Natural killer cell (primary cell): ENCODE measurements at regions not wholly inside any gene's neighbourhood (a gene's known extent, or its start where the extent isn't known, plus 50 kb on each side); places are given as distances from the start of the nearest gene placed in this dataset.

Source experiments
- ATAC-seq, 3 donors: fragments of 150-1000 bp in 2 of 3; fragments of 200-7000 bp in 1 of 3; cut with Tn5 transposase; 1 replicate in 1 of 3; 2 replicates in 2 of 3; pipeline ENCODE4 v1.10.0; 2021; ENCODE audit warnings: mild to moderate bottlenecking in 2 of 3, moderate library complexity in 2 of 3
- DNase-seq, 2 donors: peaks; one replicate each; pipeline versions ENCODE4 v3.0.0 to v3.0.0-alpha.2; 2013 to 2021; ENCODE audit warnings: mixed read lengths in 1 of 2
- H3K27ac ChIP-seq: one replicate; pipeline ENCODE4 v1.5.1; 2013; ENCODE audit warnings: mild to moderate bottlenecking, low read length
- H3K27me3 ChIP-seq: one replicate; pipeline ENCODE4 v1.6.1; 2013; ENCODE audit warnings: low read length; ENCODE audit not compliant: control insufficient read depth, insufficient read depth
- H3K36me3 ChIP-seq: one replicate; pipeline ENCODE4 v1.6.1; 2013; ENCODE audit warnings: low read length; ENCODE audit not compliant: control insufficient read depth, insufficient read depth
- H3K4me1 ChIP-seq: one replicate; pipeline ENCODE4 v1.6.1; 2013; ENCODE audit warnings: low read length; ENCODE audit not compliant: control insufficient read depth, insufficient read depth
- H3K4me3 ChIP-seq: one replicate; pipeline ENCODE4 v1.5.1; 2013; ENCODE audit warnings: low read length
- H3K9me3 ChIP-seq: one replicate; pipeline ENCODE4 v1.6.1; 2013; ENCODE audit warnings: low read length; ENCODE audit not compliant: control insufficient read depth, insufficient read depth
- H3K27ac Mint-ChIP-seq, 2 donors: one replicate each; pipeline ENCODE4 v1.8.0; 2022; ENCODE audit warnings: mild to moderate bottlenecking in 2 of 2, mixed read lengths in 2 of 2, moderate library complexity in 1 of 2
- H3K27me3 Mint-ChIP-seq, 2 donors: one replicate each; pipeline ENCODE4 v1.8.0; 2022; ENCODE audit warnings: low read depth in 2 of 2, mixed read lengths in 2 of 2
- H3K36me3 Mint-ChIP-seq: one replicate; pipeline ENCODE4 v1.8.0; 2022; ENCODE audit warnings: mixed read lengths
- H3K4me1 Mint-ChIP-seq, 2 donors: one replicate each; pipeline ENCODE4 v1.8.0; 2022; ENCODE audit warnings: mixed read lengths in 2 of 2
- H3K4me3 Mint-ChIP-seq: one replicate; pipeline ENCODE4 v1.8.0; 2022; ENCODE audit warnings: mild to moderate bottlenecking, moderate library complexity, mixed read lengths
- H3K9me3 Mint-ChIP-seq, 2 donors: one replicate each; pipeline ENCODE4 v1.8.0; 2022; ENCODE audit warnings: mixed read lengths in 2 of 2
- WGBS: methylation state at CpG from one replicate; pipeline ENCODE4 v1.1.7; 2013; ENCODE audit warnings: missing lambda C conversion rate; ENCODE audit not compliant: insufficient coverage; 5-methylcytosine and 5-hydroxymethylcytosine counted together
- intact Hi-C: fragments of 100-400 bp; cut with micrococcal nuclease; formaldehyde crosslinking; loops from one replicate; pipeline ENCODE4 v1.14.2; 2022
- TF ChIP-seq, protein P1 (sequence below): fragments of 200-600 bp; IDR thresholded peaks from one replicate; pipeline ENCODE4 v1.8.0; 2022; ENCODE audit warnings: antibody characterized with exemption

DNA sequence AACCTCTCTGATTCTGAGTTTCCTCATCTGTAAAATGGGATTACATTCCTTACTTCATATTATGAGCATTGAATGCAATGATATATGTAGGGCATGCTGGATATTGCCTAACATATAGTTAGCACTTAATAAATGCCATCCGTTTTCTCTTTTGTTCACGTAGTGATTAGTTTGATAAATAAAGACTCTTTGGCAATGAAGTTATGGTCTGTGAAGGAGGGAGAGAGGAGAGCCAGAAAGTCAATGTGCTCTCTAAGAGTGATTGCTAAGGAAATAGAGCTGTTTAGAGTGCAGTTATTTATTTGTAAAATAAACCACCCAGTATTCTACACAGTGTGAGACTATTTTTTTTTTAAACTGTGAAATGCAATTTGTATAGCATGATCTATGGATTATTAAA is 207.9 kb upstream of the E2F8 start:
- H3K36me3 ChIP-seq, result no peaks in the 10 kb centered on the region
- Mint-ChIP-seq H3K4me3 (no peak overlapping the region), H3K27ac (no peak overlapping the region), H3K4me1 (no peaks in the 10 kb centered on the region), H3K9me3 (no peaks in the 10 kb centered on the region), H3K36me3 (no peaks in the 10 kb centered on the region), H3K27me3 (peaks cover 6 to 7% of the 10 kb centered on the region in 2 donors)
- H3K27me3 ChIP-seq, result no peaks in the 10 kb centered on the region
- no peak overlapping the region for H3K27ac ChIP-seq
- TF ChIP-seq, protein P1, sequence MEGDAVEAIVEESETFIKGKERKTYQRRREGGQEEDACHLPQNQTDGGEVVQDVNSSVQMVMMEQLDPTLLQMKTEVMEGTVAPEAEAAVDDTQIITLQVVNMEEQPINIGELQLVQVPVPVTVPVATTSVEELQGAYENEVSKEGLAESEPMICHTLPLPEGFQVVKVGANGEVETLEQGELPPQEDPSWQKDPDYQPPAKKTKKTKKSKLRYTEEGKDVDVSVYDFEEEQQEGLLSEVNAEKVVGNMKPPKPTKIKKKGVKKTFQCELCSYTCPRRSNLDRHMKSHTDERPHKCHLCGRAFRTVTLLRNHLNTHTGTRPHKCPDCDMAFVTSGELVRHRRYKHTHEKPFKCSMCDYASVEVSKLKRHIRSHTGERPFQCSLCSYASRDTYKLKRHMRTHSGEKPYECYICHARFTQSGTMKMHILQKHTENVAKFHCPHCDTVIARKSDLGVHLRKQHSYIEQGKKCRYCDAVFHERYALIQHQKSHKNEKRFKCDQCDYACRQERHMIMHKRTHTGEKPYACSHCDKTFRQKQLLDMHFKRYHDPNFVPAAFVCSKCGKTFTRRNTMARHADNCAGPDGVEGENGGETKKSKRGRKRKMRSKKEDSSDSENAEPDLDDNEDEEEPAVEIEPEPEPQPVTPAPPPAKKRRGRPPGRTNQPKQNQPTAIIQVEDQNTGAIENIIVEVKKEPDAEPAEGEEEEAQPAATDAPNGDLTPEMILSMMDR, result no peak
- DNase-seq, result no peak
- no peak overlapping the region for H3K4me3 ChIP-seq
- no peak for ATAC-seq
- WGBS, result 100% methylated on average over 2 of the region's 2 CpGs
- intact Hi-C loops, result no loop called here
- H3K4me1 ChIP-seq, result no peaks in the 10 kb centered on the region
- H3K9me3 ChIP-seq, result no peaks in the 10 kb centered on the region

DNA sequence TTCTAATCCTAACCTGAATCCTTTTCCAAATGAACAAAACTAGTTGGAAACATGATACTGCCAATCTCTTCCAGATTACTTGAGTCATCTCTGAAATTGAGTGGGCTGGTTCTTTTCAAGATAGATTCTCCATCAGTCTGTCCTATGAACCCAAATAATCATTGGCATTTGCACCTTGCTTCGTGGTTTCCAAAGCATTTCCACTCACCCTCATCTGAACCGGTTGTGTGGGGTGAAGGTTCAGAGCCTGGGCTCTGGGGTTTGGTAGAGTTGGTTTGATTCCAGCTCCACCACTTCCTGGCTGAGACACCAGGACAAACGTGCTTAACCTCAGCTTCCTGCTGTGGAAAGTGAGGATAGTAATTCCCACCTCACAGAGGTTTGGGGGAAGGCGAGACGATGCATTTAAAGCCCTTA is 206.4 kb upstream of the E2F8 start:
- Histone ChIP-seq H3K9me3 (no peaks in the 10 kb centered on the region), H3K4me3 (no peak overlapping the region), H3K27me3 (no peaks in the 10 kb centered on the region), H3K36me3 (no peaks in the 10 kb centered on the region), H3K27ac (no peak overlapping the region), H3K4me1 (no peaks in the 10 kb centered on the region)
- ATAC-seq, result no peak
- Mint-ChIP-seq H3K9me3 (no peaks in the 10 kb centered on the region), H3K27ac (no peak overlapping the region), H3K4me3 (no peak overlapping the region), H3K36me3 (no peaks in the 10 kb centered on the region), H3K4me1 (no peaks in the 10 kb centered on the region), H3K27me3 (peaks cover 6 to 7% of the 10 kb centered on the region in 2 donors)
- DNase-seq, result no peak
- TF ChIP-seq, protein P1, result no peak
- intact Hi-C loops, result no loop called here
- 20% methylated on average over 1 of the region's 5 CpGs for WGBS

DNA sequence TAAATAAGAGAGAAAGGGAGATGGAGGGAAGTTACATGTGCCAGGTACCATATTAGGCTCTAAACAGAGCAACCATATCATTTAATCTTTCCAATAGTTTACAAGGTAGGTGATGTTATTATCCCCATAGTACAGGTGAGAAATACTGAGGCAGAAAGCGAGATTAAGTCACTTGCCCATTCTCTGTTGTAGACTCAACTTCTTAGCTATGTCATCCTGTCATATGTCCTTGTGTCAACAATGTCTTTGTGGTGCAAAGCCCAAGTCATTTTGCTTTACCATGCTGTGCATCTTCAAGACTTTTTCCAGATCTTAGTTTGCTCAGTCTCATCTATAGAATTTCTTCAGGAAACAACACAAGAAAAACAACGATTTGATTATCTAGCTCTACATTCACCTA is 205.0 kb upstream of the E2F8 start:
- intact Hi-C loops, result no loop called here
- Mint-ChIP-seq H3K4me1 (no peaks in the 10 kb centered on the region), H3K27me3 (peaks cover 0 to 11% of the 10 kb centered on the region in 2 donors), H3K36me3 (no peaks in the 10 kb centered on the region), H3K4me3 (no peak overlapping the region), H3K27ac (no peak overlapping the region), H3K9me3 (no peaks in the 10 kb centered on the region)
- Histone ChIP-seq H3K4me3 (no peak overlapping the region), H3K27me3 (no peaks in the 10 kb centered on the region), H3K9me3 (no peaks in the 10 kb centered on the region), H3K36me3 (no peaks in the 10 kb centered on the region), H3K27ac (no peak overlapping the region), H3K4me1 (no peaks in the 10 kb centered on the region)
- DNase-seq (no peak), ATAC-seq (no peak)
- TF ChIP-seq, protein P1, result no peak
- WGBS, result 45% methylated on average over 2 of the region's 2 CpGs

DNA sequence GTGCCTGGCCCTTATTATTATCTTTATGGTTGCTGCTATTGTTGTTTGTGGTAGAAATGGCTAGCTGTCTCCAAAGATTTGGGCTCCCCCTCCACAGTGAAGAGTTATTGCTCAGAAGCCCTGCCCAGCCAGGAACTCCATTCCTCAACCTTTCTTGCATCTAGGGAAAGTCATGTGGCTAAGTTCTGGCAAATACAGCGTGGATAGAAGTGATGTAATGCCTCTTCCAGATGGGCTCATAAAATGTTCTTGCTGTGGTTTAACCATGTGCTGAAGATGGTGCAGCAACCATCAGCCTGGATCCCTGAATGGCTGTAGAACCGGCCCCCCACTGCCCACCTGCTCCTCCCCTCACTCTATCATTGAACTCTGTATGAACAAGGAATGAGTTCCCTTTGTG is 203.5 kb upstream of the E2F8 start:
- WGBS, result 96% methylated on average over 2 of the region's 2 CpGs
- H3K4me1 ChIP-seq, result no peaks in the 10 kb centered on the region
- H3K27me3 Mint-ChIP-seq, result peaks cover 2 to 8% of the 10 kb centered on the region in 2 donors
- H3K36me3 ChIP-seq, result no peaks in the 10 kb centered on the region
- no peak overlapping the region for H3K27ac ChIP-seq
- intact Hi-C loops, result no loop called here
- H3K9me3 ChIP-seq, result no peaks in the 10 kb centered on the region
- no peak for DNase-seq
- no peak overlapping the region for H3K27ac Mint-ChIP-seq
- no peak for ATAC-seq
- no peaks in the 10 kb centered on the region for H3K4me1 Mint-ChIP-seq
- H3K27me3 ChIP-seq, result no peaks in the 10 kb centered on the region
- no peak overlapping the region for H3K4me3 Mint-ChIP-seq
- H3K4me3 ChIP-seq, result no peak overlapping the region
- H3K9me3 Mint-ChIP-seq, result no peaks in the 10 kb centered on the region
- TF ChIP-seq, protein P1, result no peak
- no peaks in the 10 kb centered on the region for H3K36me3 Mint-ChIP-seq
